Fibroblast of mammary gland (primary cell): ENCODE measurements at regions not wholly inside any gene's neighbourhood (a gene's known extent, or its start where the extent isn't known, plus 50 kb on each side); places are given as distances from the start of the nearest gene placed in this dataset.

Experiments used
- DNase-seq: peaks from one replicate; pipeline ENCODE4 v3.0.0-alpha.2; 2010; ENCODE audit warnings: low read depth
- H3K4me3 ChIP-seq: 2 replicates; pipeline ENCODE4 v1.5.1; 2011; ENCODE audit warnings: low read depth, mild to moderate bottlenecking, low read length, moderate library complexity; ENCODE audit not compliant: control insufficient read depth
- TF ChIP-seq, protein P1 (sequence below): conservative IDR thresholded peaks from 2 replicates; pipeline ENCODE4 v1.5.1; 2011; ENCODE audit warnings: low read depth, low read length, inconsistent platforms; ENCODE audit not compliant: control insufficient read depth, insufficient read depth

DNA sequence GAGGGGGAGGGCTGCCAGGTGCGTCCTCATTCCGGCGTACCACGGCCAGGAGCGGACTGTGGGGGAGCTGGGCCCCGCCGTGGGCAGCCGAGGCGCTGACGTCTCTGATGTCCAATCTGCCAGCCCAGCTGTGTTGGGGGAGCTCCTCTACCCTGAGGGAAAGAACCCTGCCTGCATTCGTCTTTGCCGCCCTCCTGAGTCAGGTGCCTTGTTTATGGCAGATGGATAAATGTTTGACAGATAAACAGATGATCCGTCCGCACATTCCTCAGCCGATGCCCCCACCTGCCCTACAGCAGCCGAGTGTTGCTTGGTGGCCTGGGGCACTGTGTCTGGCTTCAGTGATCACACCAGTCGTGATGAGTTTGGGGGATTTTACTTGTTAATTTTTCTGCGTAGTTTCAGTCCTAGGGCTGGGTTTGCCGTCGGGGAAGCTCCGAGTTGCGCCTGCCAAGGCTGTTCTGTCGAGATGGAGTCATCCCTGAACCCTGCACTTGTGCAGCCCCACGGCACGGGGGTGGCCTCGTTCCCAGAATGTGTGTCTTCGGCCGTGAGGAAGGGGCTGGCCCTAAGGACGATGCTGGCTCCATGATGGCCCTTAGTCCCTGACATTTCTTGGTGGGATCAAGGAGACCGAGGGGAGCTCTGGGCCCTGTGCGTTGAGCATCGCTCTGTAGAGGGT lies 1083.9 kb downstream of the BRD1 start:
- DNase-seq, result no peak
- TF ChIP-seq, protein P1, sequence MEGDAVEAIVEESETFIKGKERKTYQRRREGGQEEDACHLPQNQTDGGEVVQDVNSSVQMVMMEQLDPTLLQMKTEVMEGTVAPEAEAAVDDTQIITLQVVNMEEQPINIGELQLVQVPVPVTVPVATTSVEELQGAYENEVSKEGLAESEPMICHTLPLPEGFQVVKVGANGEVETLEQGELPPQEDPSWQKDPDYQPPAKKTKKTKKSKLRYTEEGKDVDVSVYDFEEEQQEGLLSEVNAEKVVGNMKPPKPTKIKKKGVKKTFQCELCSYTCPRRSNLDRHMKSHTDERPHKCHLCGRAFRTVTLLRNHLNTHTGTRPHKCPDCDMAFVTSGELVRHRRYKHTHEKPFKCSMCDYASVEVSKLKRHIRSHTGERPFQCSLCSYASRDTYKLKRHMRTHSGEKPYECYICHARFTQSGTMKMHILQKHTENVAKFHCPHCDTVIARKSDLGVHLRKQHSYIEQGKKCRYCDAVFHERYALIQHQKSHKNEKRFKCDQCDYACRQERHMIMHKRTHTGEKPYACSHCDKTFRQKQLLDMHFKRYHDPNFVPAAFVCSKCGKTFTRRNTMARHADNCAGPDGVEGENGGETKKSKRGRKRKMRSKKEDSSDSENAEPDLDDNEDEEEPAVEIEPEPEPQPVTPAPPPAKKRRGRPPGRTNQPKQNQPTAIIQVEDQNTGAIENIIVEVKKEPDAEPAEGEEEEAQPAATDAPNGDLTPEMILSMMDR, result no peak
- H3K4me3 ChIP-seq, result no peak overlapping the region

DNA sequence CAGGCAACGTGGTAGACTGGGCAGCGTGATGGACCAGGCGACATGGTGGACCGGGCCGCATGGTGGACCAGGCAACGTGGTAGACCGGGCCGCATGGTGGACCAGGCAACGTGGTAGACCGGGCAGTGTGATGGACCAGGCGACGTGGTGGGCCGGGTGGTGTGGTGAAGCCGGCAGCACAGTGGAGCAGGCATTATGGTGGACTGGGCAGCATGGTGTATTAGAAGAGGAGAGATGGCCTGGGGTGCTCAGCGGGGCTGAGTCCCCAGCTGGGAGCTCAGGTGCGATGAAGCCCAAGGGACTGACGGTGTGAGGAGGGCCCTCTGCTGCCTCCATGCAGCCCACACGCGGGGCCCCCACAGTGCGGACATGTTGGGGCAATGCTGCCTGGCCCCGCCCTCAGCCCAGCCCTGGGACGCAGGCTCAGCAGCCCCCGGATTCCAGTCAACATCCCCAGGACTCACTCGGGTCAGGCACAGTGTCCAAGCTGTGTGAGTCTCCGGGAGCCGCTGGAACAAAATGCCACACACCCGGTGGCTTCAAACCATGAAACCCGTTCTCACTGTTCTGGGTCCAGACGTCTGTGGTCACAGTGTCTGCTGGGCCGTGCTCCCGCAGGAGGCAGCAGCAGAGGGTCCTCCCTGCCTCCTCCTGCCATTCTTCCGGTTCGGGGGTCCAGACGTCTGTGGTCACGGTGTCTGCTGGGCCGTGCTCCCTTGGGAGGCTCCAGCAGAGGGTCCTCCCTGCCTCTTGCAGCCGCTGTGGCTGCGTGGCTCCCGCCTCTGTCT lies 1084.9 kb downstream of the BRD1 start:
- no peak for DNase-seq
- H3K4me3 ChIP-seq, result no peak overlapping the region
- TF ChIP-seq, protein P1, result no peak

DNA sequence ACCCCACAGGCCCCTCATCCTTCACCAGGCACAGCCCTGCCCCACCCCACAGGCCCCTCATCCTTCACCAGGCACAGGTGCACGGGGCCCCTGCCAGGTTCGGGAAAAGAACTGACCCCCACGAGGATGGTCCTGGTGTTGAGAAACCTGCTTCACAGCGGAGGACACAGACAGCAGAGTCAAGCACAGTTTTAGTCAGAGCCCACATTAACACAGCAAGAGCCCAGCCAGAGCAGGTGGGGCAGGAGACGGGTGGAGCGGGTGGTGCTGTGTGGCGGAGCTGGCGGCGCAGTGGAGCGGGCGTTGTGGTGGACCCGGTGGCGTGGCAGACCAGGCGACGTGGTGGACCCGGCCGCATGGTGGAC lies 1085.5 kb downstream of the BRD1 start:
- no peak for DNase-seq
- H3K4me3 ChIP-seq, result no peak overlapping the region
- TF ChIP-seq, protein P1, result no peak

DNA sequence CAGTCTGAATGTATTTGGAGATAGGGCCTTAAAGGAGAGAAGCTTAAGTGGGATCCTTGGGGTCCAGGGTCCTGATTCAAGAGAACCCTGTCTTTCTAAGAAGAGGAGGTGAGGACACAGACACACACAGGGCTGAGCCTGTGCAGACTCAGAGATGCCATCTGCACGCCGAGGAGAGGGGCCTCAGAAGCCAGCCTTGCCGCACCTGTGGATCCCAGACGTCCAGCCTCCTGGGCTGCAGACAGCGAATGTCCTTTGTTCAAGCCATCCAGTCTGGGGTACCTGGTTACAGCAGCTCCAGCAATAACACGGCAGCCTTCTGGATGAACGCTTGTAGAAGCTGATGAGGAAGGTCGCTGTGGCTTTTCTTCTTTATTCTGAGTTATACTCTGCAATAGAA lies 1086.1 kb downstream of the BRD1 start:
- no peak for DNase-seq
- TF ChIP-seq, protein P1, result no peak
- no peak overlapping the region for H3K4me3 ChIP-seq

DNA sequence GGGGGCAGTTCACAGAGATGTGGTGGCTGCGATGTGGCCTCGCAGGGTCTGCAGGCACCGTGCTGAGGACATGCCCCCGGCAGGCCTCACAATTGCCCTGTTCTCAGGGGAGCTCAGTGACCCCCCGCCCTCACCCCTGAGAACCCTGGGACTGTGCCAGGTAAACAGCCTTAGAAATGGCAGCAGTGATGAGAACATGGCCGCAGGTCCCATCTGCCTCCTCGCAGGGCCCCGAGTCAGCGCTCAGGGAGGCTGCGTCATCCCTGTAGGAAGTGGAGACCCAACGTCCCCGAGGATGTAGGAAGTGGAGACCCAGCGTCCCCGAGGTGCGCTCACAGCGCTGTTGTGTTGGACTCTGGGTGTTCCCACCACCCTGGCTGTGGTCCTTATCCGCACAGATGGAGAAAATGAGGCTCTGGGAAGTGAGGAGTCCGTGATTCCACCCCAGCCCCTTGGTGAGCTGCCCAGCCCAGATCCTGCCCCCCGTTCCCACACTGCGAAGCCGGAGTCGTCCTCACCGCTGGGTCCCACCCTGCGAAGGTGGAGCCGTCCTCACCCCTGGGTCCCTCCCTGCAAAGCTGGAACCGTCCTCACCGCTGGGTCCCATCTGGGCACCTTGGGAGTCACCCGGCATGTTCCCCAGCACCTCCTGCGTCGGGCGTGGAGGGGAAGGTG lies 1086.8 kb downstream of the BRD1 start:
- no peak overlapping the region for H3K4me3 ChIP-seq
- TF ChIP-seq, protein P1, result no peak
- DNase-seq, result no peak

DNA sequence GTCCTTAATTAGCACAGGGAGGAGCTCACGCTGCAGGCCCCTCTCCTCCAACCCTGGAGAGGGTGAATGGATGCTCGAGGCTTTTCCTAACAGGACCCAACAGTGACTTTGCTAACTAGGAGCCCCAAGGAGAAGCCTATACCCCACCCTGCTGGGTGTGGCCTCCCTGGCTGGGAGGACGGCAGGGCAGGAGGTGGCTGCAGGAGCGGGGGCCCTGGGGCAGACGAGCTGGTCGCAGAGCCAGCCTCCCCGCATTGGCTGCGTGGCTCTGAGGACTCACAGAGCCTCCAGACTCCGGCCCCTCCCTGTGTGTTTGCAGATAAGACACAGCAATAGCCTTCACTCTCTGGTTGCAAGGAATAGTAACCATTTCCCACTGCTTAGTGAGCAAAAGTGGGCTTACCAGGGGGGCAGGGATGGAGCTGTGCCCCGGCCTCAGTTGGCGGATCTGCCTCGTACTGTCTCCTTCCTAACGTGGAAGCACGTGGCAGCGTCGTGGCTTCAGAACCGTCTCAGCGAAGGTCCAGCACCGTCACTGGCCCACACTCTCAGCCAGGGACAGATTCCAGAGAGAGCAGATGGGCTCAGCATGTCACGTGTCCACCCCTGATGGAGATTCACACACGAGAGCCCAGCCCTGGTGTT lies 1087.5 kb downstream of the BRD1 start:
- TF ChIP-seq, protein P1, result no peak
- DNase-seq, result no peak
- no peak overlapping the region for H3K4me3 ChIP-seq
